ENCODE measurements at regions not wholly inside any gene's neighbourhood (a gene's known extent, or its start where the extent isn't known, plus 50 kb on each side); places are given as distances from the start of the nearest gene placed in this dataset.

DNA sequence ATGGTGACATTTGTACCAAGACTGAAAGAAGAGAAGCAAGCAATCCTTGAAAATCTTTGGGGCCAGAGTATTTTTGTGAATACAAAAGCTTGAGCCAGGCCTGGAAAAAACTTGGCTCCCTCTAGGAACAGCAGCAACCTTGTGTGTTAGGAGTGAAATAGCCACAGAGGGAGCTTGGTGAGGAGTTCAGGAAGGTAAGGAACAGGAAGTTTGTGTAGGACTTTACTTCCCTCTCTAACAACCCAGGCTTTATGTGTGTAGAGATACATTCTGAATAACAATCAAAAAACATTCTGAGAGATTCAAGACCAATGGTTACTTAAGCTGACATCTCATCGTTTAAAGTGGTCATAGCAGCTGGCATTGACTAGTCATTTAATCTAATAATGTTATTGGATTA is 668.5 kb downstream of the PCDH18 start:
- Histone ChIP-seq H3K4me3 (no peak overlapping the region), H3K27ac (no peak overlapping the region), H3K27me3 (ENCODE audit: low read depth) (no peaks in the 10 kb centered on the region), H3K9me3 (no peaks in the 10 kb centered on the region), H3K36me3 (no peaks in the 10 kb centered on the region), H3K4me1 (no peaks in the 10 kb centered on the region)
- ATAC-seq (peak in 1 of 2 donors; percentile 23), DNase-seq (no peak)
- intact Hi-C loops (cut with DNase I): no loop called here
- TF ChIP-seq CTCF (IDR thresholded peaks at IDR 0.05): no peak

- no peaks in the 10 kb centered on the region for H3K9me3 ChIP-seq
- no peak for TF ChIP-seq CTCF (IDR thresholded peaks at IDR 0.05)
- no peaks in the 10 kb centered on the region for H3K36me3 ChIP-seq
- DNase-seq (no peak), ATAC-seq (no peak)
- H3K4me3 ChIP-seq: no peak overlapping the region
- no peaks in the 10 kb centered on the region for H3K4me1 ChIP-seq
- no peak overlapping the region for H3K27ac ChIP-seq
- H3K27me3 ChIP-seq (ENCODE audit: low read depth): no peaks in the 10 kb centered on the region
- intact Hi-C loops (cut with DNase I): no loop called here
Measured at GRCh38 chr4:136862653-136863052, 669.6 kb downstream of the PCDH18 start.

DNA sequence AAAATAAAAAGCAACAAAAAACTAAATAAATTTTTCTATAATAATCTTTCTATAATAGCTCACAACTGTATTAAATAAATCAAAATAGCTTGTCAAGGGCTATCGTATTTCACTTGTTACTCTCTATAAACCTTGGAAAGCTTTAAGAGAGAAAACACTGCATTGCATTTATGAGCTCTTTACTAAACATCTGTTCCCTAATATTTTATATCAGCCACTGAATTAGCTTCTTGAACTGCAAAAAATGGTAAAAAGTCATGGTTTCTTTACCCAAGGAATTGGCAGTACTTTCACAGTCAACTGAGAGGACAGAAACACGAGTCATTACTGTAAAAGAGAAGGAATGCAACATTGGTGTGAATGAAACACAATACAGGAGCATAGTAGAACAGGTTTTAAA is 671.2 kb downstream of the PCDH18 start:
- DNase-seq (no peak), ATAC-seq (no peak)
- Histone ChIP-seq H3K4me3 (no peak overlapping the region), H3K36me3 (no peaks in the 10 kb centered on the region), H3K9me3 (no peaks in the 10 kb centered on the region), H3K27ac (no peak overlapping the region), H3K4me1 (no peaks in the 10 kb centered on the region), H3K27me3 (ENCODE audit: low read depth) (no peaks in the 10 kb centered on the region)
- intact Hi-C loops (cut with DNase I): no loop called here
- no peak for TF ChIP-seq CTCF (IDR thresholded peaks at IDR 0.05)

DNA sequence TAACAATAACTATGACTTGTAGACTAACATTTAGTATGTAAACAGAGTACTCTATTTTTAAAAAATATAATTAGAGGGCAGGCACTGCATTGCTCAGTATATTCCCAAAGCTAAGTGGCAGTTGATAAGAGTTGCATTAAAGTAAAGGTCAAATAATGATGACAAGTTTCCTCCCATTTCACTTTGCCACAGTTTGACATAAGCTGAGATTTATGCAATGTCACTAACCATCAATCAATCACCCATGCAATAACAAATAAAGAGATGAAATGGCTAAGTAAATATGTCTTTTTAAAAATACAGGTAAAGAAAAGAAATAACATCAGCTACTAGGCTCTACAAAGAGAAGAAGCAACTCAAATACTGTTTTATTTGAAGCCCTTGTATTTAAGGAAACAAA is 673.4 kb downstream of the PCDH18 start:
- Histone ChIP-seq H3K4me1 (no peaks in the 10 kb centered on the region), H3K4me3 (no peak overlapping the region), H3K27ac (no peak overlapping the region), H3K9me3 (no peaks in the 10 kb centered on the region), H3K36me3 (no peaks in the 10 kb centered on the region), H3K27me3 (ENCODE audit: low read depth) (no peaks in the 10 kb centered on the region)
- no peak for DNase-seq
- intact Hi-C loops (cut with DNase I): no loop called here
- no peak for ATAC-seq
- no peak for TF ChIP-seq CTCF (IDR thresholded peaks at IDR 0.05)

DNA sequence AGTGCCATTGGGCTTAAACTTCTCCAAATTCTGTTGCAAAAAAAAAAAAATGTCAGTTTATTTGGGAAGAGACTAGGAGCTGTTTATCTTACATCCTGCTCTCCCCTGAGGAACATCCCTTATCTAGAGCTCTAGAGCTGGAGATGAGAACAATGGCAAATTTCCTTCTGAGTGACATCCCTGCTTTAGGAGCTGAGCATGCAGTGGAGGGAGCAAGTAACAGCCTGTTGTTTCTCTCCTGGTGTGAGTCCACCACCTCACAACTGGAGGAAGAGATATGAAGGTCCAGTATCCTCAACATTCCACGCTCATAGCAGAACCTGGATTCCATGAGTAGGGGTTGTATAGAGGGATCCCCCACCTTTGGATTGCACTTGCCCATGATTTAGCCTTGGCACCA is 676.4 kb downstream of the PCDH18 start:
- H3K27me3 ChIP-seq (ENCODE audit: low read depth): no peaks in the 10 kb centered on the region
- ATAC-seq (no peak), DNase-seq (no peak)
- no peaks in the 10 kb centered on the region for H3K36me3 ChIP-seq
- H3K4me3 ChIP-seq: no peak overlapping the region
- intact Hi-C loops (cut with DNase I): no loop called here
- H3K27ac ChIP-seq: no peak overlapping the region
- H3K9me3 ChIP-seq: no peaks in the 10 kb centered on the region
- no peak for TF ChIP-seq CTCF (IDR thresholded peaks at IDR 0.05)
- no peaks in the 10 kb centered on the region for H3K4me1 ChIP-seq

GRCh38 chr4:136850446-136850845 is 681.8 kb downstream of the PCDH18 start:
- Histone ChIP-seq H3K36me3 (no peaks in the 10 kb centered on the region), H3K4me1 (no peaks in the 10 kb centered on the region), H3K9me3 (no peaks in the 10 kb centered on the region), H3K27me3 (ENCODE audit: low read depth) (no peaks in the 10 kb centered on the region), H3K4me3 (no peak overlapping the region), H3K27ac (no peak overlapping the region)
- ATAC-seq: no peak
- TF ChIP-seq CTCF (IDR thresholded peaks at IDR 0.05): no peak
- DNase-seq: no peak
- intact Hi-C loops (cut with DNase I): no loop called here

Data from lower lobe of right lung (tissue), 2 donors.